ENCODE measurements at regions not wholly inside any gene's neighbourhood (a gene's known extent, or its start where the extent isn't known, plus 50 kb on each side); places are given as distances from the start of the nearest gene placed in this dataset.

DNA sequence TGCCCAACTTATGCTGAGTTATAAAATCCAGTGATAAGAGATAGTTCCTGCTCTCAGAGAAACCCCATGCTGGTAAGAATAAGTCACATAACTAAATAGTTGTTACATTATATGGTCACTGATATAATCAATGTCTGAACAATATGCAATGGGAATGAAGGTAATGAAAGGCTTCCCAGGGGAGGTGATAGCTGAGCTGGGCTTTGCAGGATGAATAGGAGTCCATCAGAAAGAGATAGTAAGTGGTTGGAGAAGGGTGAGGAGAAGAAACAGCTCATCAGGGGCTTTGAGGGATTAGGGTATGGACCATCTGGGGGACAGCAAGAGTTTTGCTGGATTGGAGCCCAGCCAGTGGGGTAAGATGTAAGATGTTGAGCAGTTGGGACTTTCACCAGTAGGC, 266.7 kb upstream of the CRY1 start:
- Histone ChIP-seq H4K20me1 (replicated peaks; ENCODE audit: control insufficient read depth, insufficient read depth, low read length) (no peaks in the 10 kb centered on the region), H3K79me2 (ENCODE audit: control insufficient read depth, insufficient read depth, low read length) (no peaks in the 10 kb centered on the region), H3K4me2 (ENCODE audit: insufficient read depth, low read length) (no peak overlapping the region), H3K4me3 (no peak overlapping the region), H3K27me3 (ENCODE audit: control insufficient read depth in 2 of 2, insufficient read depth in 2 of 2, low read length in 2 of 2) (peaks cover 0 to 3% of the 10 kb centered on the region in 2 experiments; a peak in 2 of 5 replicates), H3K27ac (ENCODE audit: extremely low read depth, low read depth, low read length) (no peak overlapping the region), H3K4me1 (replicated peaks in 1 of 2; ENCODE audit: control insufficient read depth in 2 of 2, insufficient read depth in 2 of 2, low read length in 2 of 2) (no peaks in the 10 kb centered on the region), H2AFZ (ENCODE audit: low read depth, low read length) (no peak overlapping the region), H3K9ac (ENCODE audit: insufficient read depth in 1 of 2, low read depth in 2 of 2, low read length in 2 of 2) (no peak overlapping the region), H3K9me1 (ENCODE audit: control insufficient read depth, insufficient read depth, low read length) (no peaks in the 10 kb centered on the region), H3K36me3 (ENCODE audit: control insufficient read depth, insufficient read depth, low read length) (no peaks in the 10 kb centered on the region), H3K9me3 (replicated peaks; ENCODE audit: control insufficient read depth, insufficient read depth, low read depth, low read length) (no peaks in the 10 kb centered on the region)
- no TSS peak for BruUV-seq (replicated peaks)
- FAIRE-seq (no peak), DNase-seq (ENCODE audit: extremely low read depth in 1 of 4, low spot score in 3 of 4) (no peak), ATAC-seq (no peak)
- intact Hi-C loops (cut with micrococcal nuclease), result no loop called here
- CTCF ChIA-PET (ENCODE audit: low intra/inter-chr PET ratio), result no interaction called here
- in situ Hi-C loops (cut with MboI), result no loop called here
- POLR2A ChIA-PET, result no interaction called here
- TF ChIP-seq SRSF1 (IDR thresholded peaks at IDR 0.05; ENCODE audit: low read depth, low read length) (no peak), ZNF589 (CRISPR knock-in tag; IDR thresholded peaks at IDR 0.05; ENCODE audit: low read depth) (no peak)
- TF ChIP-seq, protein P1, sequence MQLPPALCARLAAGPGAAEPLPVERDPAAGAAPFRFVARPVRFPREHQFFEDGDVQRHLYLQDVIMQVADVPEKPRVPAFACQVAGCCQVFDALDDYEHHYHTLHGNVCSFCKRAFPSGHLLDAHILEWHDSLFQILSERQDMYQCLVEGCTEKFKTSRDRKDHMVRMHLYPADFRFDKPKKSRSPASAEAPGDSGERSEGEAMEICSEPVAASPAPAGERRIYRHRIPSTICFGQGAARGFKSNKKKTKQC (CRISPR knock-in tag; IDR thresholded peaks at IDR 0.05), result no peak
- TF ChIP-seq, protein P2, sequence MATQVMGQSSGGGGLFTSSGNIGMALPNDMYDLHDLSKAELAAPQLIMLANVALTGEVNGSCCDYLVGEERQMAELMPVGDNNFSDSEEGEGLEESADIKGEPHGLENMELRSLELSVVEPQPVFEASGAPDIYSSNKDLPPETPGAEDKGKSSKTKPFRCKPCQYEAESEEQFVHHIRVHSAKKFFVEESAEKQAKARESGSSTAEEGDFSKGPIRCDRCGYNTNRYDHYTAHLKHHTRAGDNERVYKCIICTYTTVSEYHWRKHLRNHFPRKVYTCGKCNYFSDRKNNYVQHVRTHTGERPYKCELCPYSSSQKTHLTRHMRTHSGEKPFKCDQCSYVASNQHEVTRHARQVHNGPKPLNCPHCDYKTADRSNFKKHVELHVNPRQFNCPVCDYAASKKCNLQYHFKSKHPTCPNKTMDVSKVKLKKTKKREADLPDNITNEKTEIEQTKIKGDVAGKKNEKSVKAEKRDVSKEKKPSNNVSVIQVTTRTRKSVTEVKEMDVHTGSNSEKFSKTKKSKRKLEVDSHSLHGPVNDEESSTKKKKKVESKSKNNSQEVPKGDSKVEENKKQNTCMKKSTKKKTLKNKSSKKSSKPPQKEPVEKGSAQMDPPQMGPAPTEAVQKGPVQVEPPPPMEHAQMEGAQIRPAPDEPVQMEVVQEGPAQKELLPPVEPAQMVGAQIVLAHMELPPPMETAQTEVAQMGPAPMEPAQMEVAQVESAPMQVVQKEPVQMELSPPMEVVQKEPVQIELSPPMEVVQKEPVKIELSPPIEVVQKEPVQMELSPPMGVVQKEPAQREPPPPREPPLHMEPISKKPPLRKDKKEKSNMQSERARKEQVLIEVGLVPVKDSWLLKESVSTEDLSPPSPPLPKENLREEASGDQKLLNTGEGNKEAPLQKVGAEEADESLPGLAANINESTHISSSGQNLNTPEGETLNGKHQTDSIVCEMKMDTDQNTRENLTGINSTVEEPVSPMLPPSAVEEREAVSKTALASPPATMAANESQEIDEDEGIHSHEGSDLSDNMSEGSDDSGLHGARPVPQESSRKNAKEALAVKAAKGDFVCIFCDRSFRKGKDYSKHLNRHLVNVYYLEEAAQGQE (IDR thresholded peaks at IDR 0.05; ENCODE audit: borderline replicate concordance), result no peak
- TF ChIP-seq, protein P2 (CRISPR knock-in tag; IDR thresholded peaks at IDR 0.05; ENCODE audit: low read depth), result no peak
- TF ChIP-seq, protein P3, sequence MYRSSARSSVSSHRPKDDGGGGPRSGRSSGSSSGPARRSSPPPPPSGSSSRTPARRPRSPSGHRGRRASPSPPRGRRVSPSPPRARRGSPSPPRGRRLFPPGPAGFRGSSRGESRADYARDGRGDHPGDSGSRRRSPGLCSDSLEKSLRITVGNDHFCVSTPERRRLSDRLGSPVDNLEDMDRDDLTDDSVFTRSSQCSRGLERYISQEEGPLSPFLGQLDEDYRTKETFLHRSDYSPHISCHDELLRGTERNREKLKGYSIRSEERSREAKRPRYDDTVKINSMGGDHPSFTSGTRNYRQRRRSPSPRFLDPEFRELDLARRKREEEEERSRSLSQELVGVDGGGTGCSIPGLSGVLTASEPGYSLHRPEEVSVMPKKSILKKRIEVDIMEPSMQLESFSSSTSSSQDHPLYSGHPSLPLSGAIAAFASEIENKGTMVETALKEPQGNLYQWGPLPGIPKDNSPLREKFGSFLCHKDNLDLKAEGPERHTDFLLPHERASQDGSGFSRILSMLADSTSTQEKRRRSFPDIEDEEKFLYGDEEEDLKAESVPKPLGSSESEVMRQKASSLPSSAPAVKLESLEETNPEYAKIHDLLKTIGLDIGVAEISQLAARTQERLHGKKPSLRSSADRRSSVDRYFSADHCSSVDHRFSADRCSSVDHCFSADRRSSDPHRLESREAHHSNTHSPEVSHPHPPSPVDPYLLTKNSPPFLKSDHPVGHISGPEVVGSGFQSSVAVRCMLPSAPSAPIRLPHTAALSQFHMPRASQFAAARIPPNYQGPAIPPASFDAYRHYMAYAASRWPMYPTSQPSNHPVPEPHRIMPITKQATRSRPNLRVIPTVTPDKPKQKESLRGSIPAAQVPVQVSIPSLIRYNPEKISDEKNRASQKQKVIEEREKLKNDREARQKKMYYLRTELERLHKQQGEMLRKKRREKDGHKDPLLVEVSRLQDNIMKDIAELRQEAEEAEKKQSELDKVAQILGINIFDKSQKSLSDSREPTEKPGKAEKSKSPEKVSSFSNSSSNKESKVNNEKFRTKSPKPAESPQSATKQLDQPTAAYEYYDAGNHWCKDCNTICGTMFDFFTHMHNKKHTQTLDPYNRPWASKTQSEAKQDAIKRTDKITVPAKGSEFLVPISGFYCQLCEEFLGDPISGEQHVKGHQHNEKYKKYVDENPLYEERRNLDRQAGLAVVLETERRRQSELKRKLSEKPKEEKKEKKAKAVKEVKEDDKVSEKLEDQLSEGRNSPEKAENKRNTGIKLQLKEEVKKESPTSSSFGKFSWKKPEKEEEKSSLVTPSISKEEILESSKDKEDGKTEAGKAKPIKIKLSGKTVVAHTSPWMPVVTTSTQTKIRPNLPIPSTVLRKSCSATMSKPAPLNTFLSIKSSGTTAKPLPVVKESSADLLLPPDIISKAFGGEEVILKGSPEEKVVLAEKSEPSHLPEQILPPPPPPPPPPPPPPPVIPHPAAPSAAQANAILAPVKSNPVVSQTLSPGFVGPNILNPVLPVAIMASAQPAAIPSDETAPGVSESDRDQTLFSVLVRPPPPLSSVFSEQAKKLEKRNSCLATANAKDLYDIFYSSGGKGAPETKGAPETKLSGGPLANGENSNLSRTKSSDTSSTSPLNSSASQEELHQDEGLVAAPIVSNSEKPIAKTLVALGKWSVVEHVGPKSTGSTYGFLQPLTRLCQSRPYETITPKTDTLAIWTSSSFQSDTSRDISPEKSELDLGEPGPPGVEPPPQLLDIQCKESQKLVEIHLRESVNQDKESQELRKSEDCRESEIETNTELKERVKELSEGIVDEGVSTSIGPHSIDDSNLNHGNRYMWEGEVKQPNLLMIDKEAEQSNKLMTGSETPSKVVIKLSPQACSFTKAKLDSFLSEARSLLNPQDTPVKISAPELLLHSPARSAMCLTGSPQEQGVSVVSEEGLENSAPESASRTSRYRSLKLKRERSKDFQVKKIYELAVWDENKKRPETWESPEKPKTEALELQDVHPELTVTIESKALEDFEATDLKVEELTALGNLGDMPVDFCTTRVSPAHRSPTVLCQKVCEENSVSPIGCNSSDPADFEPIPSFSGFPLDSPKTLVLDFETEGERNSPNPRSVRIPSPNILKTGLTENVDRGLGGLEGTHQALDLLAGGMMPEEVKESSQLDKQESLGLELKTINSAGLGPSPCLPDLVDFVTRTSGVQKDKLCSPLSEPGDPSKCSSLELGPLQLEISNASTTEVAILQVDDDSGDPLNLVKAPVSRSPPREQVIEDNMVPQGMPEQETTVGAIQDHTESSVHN (IDR thresholded peaks at IDR 0.05; ENCODE audit: borderline replicate concordance in 1 of 2, low read depth in 1 of 2), result no peak
